Endothelial cell of umbilical vein (primary cell): ENCODE measurements at regions not wholly inside any gene's neighbourhood (a gene's known extent, or its start where the extent isn't known, plus 50 kb on each side); places are given as distances from the start of the nearest gene placed in this dataset.

Experiments
- CTCF ChIP-seq, 2 donors: IDR thresholded peaks; 1 replicate in 1 of 2; 2 replicates in 1 of 2; pipeline ENCODE4 v1.5.1; 2011; ENCODE audit warnings: low read length in 2 of 2, mild to moderate bottlenecking in 2 of 2, moderate library complexity in 2 of 2, control low read depth in 1 of 2, inconsistent platforms in 1 of 2, low read depth in 1 of 2; ENCODE audit not compliant: insufficient read depth in 1 of 2; ENCODE audit errors: extremely low read depth in 1 of 2
- MAX ChIP-seq: IDR thresholded peaks from 2 replicates; pipeline ENCODE4 v1.6.1; 2011; ENCODE audit not compliant: insufficient read depth, insufficient read length
- POLR2A ChIP-seq: IDR thresholded peaks from 2 replicates; pipeline ENCODE4 v1.6.1; 2012; ENCODE audit warnings: low read depth, mild to moderate bottlenecking, control low read depth, low read length

- TF ChIP-seq POLR2A (no peak), CTCF (IDR thresholded peaks at IDR 0.05; ENCODE audit: extremely low read depth in 1 of 2, insufficient read depth in 1 of 2, low read depth in 1 of 2, low read length in 2 of 2) (no peak), MAX (no peak)
Measured at GRCh38 chr4:181004056-181004455, 1239.1 kb upstream of the TENM3 start.
